T-helper 9 cell (primary cell): ENCODE measurements at regions not wholly inside any gene's neighbourhood (a gene's known extent, or its start where the extent isn't known, plus 50 kb on each side); places are given as distances from the start of the nearest gene placed in this dataset.

Source experiments
- DNase-seq: peaks from one replicate; pipeline ENCODE4 v3.0.0-alpha.2; 2020

GRCh38 chr5:68612972-68613371, 397.4 kb downstream of the PIK3R1 start:
- DNase-seq: no peak

- no peak for DNase-seq
Observed at GRCh38 chr5:68618501-68618900, 402.9 kb downstream of the PIK3R1 start.

GRCh38 chr5:68627001-68627400, 411.4 kb downstream of the PIK3R1 start:
- no peak for DNase-seq

- DNase-seq: no peak
Observed at GRCh38 chr5:68628082-68628814, 412.7 kb downstream of the PIK3R1 start.

- no peak for DNase-seq
Observed at GRCh38 chr5:68630354-68630753, 414.8 kb downstream of the PIK3R1 start.

DNA sequence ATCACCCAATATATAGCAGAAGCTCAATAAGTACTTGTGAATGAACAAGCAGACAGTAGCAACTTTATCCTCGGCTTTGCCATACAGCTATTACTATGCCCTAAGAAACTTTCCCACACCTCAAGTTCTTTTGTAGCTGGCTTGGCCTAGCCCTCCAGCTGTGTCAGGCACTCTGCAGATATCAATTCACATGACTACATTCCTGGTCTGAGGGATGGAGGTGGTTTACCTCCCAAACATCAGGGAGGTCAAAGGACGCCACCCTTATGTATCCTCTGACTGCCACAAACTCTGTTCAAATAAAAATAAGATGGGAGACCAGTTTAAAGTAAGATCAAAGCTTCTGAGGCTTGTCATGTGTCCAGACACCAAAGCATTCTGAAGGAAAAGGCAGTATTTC, 416.3 kb downstream of the PIK3R1 start:
- DNase-seq: no peak

- DNase-seq: no peak
Observed at GRCh38 chr5:68641211-68641610, 425.7 kb downstream of the PIK3R1 start.

DNA sequence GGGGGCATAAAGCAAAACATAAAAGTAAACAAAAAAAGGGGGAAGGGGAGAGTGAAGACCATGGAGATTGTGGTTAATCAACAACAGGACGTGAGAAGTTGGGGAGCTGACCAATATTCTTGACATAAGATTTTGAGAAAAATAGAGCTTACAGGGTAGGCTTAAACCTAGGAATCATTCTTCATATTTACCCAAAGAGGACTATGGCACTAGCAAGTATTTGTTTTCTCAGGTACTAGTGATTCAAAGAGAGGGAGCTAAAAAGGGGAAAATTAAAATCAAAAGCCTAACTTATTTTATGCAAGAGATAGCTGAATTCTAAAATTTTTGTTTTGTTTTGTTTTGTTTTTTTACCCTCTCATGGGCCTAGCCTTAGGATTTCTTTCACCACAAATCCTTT, 427.5 kb downstream of the PIK3R1 start:
- DNase-seq: no peak

GRCh38 chr5:68644971-68645370, 429.4 kb downstream of the PIK3R1 start:
- DNase-seq: no peak

- no peak for DNase-seq
Observed at GRCh38 chr5:68646144-68646543, 430.6 kb downstream of the PIK3R1 start.

DNA sequence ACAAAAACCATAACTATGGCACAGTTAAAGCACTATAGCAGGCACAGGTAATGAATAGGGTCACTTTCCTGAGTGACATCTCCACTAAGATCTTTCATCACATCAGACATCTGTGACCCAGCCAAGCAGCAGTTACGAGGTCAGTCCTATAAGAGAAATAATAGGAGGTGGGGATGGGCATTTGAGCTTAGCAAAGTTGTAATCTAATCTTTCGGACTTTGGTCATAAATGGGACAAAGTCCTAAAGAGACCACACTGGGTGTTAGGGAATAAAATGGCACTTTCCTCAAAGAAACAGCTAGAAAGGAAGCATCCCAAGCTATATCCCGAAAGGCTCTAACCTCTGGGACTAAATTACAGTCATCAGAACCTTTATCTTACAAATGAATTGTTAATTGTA, 432.2 kb downstream of the PIK3R1 start:
- no peak for DNase-seq

- DNase-seq: no peak
Observed at GRCh38 chr5:68648944-68649857, 433.6 kb downstream of the PIK3R1 start.

- DNase-seq: no peak
Observed at GRCh38 chr5:68652534-68652965, 437.0 kb downstream of the PIK3R1 start.

DNA sequence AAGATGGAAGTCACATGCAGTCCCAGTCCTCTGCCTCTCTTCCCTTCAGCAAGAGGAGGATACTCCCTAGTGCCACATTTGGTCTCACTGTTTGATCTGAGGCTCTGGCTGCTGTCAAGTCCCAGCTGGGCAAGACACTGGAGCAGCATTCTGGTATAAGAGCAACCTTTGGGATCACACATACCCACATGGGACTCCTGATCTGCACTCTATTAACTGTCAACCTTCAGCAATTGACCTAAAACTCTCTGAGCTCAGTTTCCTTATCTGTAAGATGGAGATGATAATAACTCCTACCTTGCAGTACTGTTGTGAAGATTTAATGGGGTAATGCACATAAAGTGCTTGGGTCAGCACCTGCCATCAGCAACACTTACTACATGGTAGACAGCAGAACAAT, 437.9 kb downstream of the PIK3R1 start:
- DNase-seq: no peak

- no peak for DNase-seq
Observed at GRCh38 chr5:68657055-68657961, 436.5 kb upstream of the SLC30A5 start.

GRCh38 chr5:68658810-68659372, 434.9 kb upstream of the SLC30A5 start:
- DNase-seq: no peak

DNA sequence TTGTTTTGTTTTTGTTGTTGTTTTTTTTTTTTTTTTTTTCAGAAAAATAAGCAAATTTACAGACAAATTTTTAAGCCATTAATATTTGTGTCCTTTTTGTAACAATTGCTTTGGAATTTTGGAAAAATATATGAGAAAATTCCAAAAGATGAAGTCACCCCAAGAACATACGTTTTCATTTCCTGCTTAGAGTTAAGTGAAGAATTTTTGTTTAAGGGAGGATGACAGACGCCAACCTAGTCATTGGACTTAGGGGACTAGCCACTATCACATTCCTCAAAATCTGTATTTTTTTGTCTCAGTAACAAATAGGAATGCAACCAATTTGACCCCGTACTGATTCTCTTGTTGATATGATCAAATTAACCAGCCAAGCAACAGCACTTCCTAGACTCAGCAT, 433.9 kb upstream of the SLC30A5 start:
- no peak for DNase-seq

DNA sequence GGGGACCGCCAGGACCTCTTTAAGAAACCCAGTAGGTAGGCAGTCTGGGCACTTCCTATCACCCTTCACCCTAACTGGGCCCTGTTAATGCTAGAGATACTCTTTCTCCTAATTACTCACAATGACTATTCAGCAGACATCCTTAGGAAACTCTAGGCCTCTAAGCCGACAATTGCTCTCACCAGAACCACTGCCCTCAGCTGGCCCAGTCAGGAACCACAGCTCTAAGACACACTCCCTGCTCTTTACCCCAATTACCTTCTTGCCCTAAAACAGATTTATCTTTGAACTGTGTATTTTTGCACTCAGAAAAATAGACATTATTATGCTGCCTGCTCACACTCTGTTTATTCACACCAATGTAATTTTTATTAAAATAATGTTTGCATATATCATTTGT, 432.6 kb upstream of the SLC30A5 start:
- DNase-seq: no peak

DNA sequence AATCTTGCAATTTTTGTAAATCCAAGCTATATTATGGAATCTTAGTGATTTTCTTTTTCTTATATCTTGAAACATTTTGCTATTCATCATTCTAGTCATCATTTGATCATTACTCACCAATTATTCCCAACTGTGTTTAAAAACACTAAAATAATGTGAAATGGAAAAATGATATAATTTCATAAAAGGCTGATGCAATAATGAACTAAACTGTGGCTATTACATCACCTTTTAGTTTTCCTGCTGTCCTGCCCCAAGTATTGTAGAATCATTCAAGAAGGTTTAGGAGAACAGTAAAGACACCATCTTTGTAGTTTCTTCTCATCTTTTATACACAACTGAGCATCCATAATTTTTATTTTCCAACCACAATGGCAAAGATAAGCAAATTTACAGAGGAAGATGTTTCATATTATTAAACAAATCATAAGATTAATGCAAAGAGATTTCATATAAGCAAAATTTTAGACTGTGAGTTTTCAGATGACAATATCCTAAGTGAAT, 431.0 kb upstream of the SLC30A5 start:
- no peak for DNase-seq

GRCh38 chr5:68669864-68670575, 423.8 kb upstream of the SLC30A5 start:
- DNase-seq: no peak

DNA sequence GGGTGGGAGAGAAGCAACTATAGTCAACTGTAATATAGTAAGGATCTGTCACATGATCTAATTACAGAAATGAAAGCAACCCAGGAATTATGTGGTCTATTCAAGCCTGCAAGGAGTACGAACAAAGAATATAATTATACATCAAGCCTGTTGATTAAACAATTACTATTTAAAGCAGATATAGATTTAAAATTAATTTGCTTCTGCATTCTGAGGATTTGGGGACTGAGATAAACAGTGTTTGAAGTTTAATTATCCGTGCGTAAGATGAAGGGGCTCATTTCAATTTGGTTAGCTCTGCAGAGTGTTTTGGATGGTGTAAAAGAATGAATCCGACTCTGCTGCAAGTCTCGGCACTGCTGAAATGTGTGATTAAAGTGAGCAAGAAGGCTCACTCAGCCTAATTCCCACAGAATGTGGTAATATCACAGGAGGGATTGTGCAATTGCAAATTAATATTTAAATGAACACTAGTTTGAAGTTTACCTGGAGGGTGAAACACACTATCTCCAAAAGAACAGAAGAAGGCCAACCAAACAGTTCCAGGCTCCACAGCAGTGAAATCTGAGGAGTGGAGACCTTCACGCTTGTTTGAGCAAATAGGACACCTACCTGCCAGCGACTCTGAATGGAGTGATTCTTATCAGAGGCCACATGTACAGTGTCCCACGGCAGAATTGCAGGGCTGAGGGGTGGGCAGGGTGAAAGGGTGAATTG, 420.6 kb upstream of the SLC30A5 start:
- no peak for DNase-seq
